ENCODE measurements at regions not wholly inside any gene's neighbourhood (a gene's known extent, or its start where the extent isn't known, plus 50 kb on each side); places are given as distances from the start of the nearest gene placed in this dataset.
A peak's percentile ranks its signal among the peaks of the same experiment; 100 is the strongest.

- Histone ChIP-seq H3K27ac (ENCODE audit: low read depth, low read length) (no peak overlapping the region), H4K91ac (ENCODE audit: low read depth, low read length) (no peak overlapping the region), H2BK12ac (ENCODE audit: low read length) (no peak overlapping the region), H3K4me3 (ENCODE audit: low read depth, low read length) (no peak overlapping the region), H4K8ac (ENCODE audit: low read depth, low read length) (no peak overlapping the region), H2BK5ac (ENCODE audit: low read depth, low read length, poor library complexity) (no peak overlapping the region), H3K4ac (ENCODE audit: low read depth, low read length) (no peak overlapping the region), H3K18ac (ENCODE audit: low read length) (no peak overlapping the region), H2AFZ (ENCODE audit: insufficient read depth, low read length, poor library complexity) (no peak overlapping the region), H2BK120ac (ENCODE audit: insufficient read depth, low read length, poor library complexity) (no peak overlapping the region), H3K4me1 (ENCODE audit: control insufficient read depth in 1 of 2, insufficient read depth in 2 of 2, low read length in 2 of 2) (no peaks in the 10 kb centered on the region), H3K23ac (ENCODE audit: low read length) (no peak overlapping the region), H3K9me3 (ENCODE audit: insufficient read depth, low read depth, low read length) (no peaks in the 10 kb centered on the region), H3K79me1 (ENCODE audit: low read length) (no peaks in the 10 kb centered on the region), H2AK5ac (ENCODE audit: low read length) (no peak overlapping the region), H3K9ac (ENCODE audit: low read length) (no peak overlapping the region), H3K36me3 (ENCODE audit: control insufficient read depth in 1 of 2, insufficient read depth in 2 of 2, low read length in 2 of 2) (no peaks in the 10 kb centered on the region), H3K4me2 (ENCODE audit: low read length) (no peak overlapping the region), H3K79me2 (ENCODE audit: control insufficient read depth, insufficient read depth, low read length, poor library complexity) (no peaks in the 10 kb centered on the region), H3K27me3 (ENCODE audit: insufficient read depth, low read length) (no peaks in the 10 kb centered on the region), H4K12ac (ENCODE audit: low read depth, low read length) (no peak overlapping the region), H3K14ac (ENCODE audit: low read length) (no peak overlapping the region)
- DNase-seq = peak in 1 of 2 donors; percentile 38
- WGBS (ENCODE audit: extremely low coverage, insufficient coverage, insufficient read length) = no CpG with 5 or more reads among the region's 1 CpG
Measured at GRCh38 chr3:148459931-148460513, 237.7 kb upstream of the AGTR1 start.

- Histone ChIP-seq H3K14ac (ENCODE audit: low read length) (no peak overlapping the region), H3K4me3 (ENCODE audit: low read depth, low read length) (no peak overlapping the region), H2BK120ac (ENCODE audit: insufficient read depth, low read length, poor library complexity) (no peak overlapping the region), H3K4me1 (ENCODE audit: control insufficient read depth in 1 of 2, insufficient read depth in 2 of 2, low read length in 2 of 2) (no peaks in the 10 kb centered on the region), H2BK5ac (ENCODE audit: low read depth, low read length, poor library complexity) (no peak overlapping the region), H3K27me3 (ENCODE audit: insufficient read depth, low read length) (no peaks in the 10 kb centered on the region), H4K8ac (ENCODE audit: low read depth, low read length) (no peak overlapping the region), H3K23ac (ENCODE audit: low read length) (no peak overlapping the region), H3K4ac (ENCODE audit: low read depth, low read length) (no peak overlapping the region), H2AFZ (ENCODE audit: insufficient read depth, low read length, poor library complexity) (no peak overlapping the region), H2BK12ac (ENCODE audit: low read length) (no peak overlapping the region), H3K36me3 (ENCODE audit: control insufficient read depth in 1 of 2, insufficient read depth in 2 of 2, low read length in 2 of 2) (no peaks in the 10 kb centered on the region), H3K9ac (ENCODE audit: low read length) (no peak overlapping the region), H3K27ac (ENCODE audit: low read depth, low read length) (no peak overlapping the region), H3K18ac (ENCODE audit: low read length) (no peak overlapping the region), H4K12ac (ENCODE audit: low read depth, low read length) (no peak overlapping the region), H3K79me1 (ENCODE audit: low read length) (no peaks in the 10 kb centered on the region), H3K4me2 (ENCODE audit: low read length) (no peak overlapping the region), H2AK5ac (ENCODE audit: low read length) (no peak overlapping the region), H3K9me3 (ENCODE audit: insufficient read depth, low read depth, low read length) (no peaks in the 10 kb centered on the region), H4K91ac (ENCODE audit: low read depth, low read length) (no peak overlapping the region), H3K79me2 (ENCODE audit: control insufficient read depth, insufficient read depth, low read length, poor library complexity) (no peaks in the 10 kb centered on the region)
- no CpG with 5 or more reads among the region's 3 CpGs for WGBS (ENCODE audit: extremely low coverage, insufficient coverage, insufficient read length)
- DNase-seq = no peak
Measured at GRCh38 chr3:148460686-148461085, 237.0 kb upstream of the AGTR1 start.

- no peaks in the 10 kb centered on the region for H3K4me1 ChIP-seq (ENCODE audit: control insufficient read depth in 1 of 2, insufficient read depth in 2 of 2, low read length in 2 of 2)
- H3K36me3 ChIP-seq (ENCODE audit: control insufficient read depth in 1 of 2, insufficient read depth in 2 of 2, low read length in 2 of 2) = no peaks in the 10 kb centered on the region
- no peaks in the 10 kb centered on the region for H3K27me3 ChIP-seq (ENCODE audit: insufficient read depth, low read length)
- no peak overlapping the region for H3K4ac ChIP-seq (ENCODE audit: low read depth, low read length)
- H4K12ac ChIP-seq (ENCODE audit: low read depth, low read length) = no peak overlapping the region
- DNase-seq = peak; percentile 15 to 82
- no peaks in the 10 kb centered on the region for H3K9me3 ChIP-seq (ENCODE audit: insufficient read depth, low read depth, low read length)
- no peak overlapping the region for H2BK5ac ChIP-seq (ENCODE audit: low read depth, low read length, poor library complexity)
- no peak overlapping the region for H2AFZ ChIP-seq (ENCODE audit: insufficient read depth, low read length, poor library complexity)
- H3K4me2 ChIP-seq (ENCODE audit: low read length) = no peak overlapping the region
- no peak overlapping the region for H2AK5ac ChIP-seq (ENCODE audit: low read length)
- no peak overlapping the region for H3K14ac ChIP-seq (ENCODE audit: low read length)
- H2BK12ac ChIP-seq (ENCODE audit: low read length) = no peak overlapping the region
- H3K23ac ChIP-seq (ENCODE audit: low read length) = no peak overlapping the region
- no peak overlapping the region for H3K18ac ChIP-seq (ENCODE audit: low read length)
- H3K4me3 ChIP-seq (ENCODE audit: low read depth, low read length) = no peak overlapping the region
- no peak overlapping the region for H3K27ac ChIP-seq (ENCODE audit: low read depth, low read length)
- H3K9ac ChIP-seq (ENCODE audit: low read length) = no peak overlapping the region
- no peak overlapping the region for H4K8ac ChIP-seq (ENCODE audit: low read depth, low read length)
- no peak overlapping the region for H2BK120ac ChIP-seq (ENCODE audit: insufficient read depth, low read length, poor library complexity)
- H4K91ac ChIP-seq (ENCODE audit: low read depth, low read length) = no peak overlapping the region
- no peaks in the 10 kb centered on the region for H3K79me2 ChIP-seq (ENCODE audit: control insufficient read depth, insufficient read depth, low read length, poor library complexity)
- no peaks in the 10 kb centered on the region for H3K79me1 ChIP-seq (ENCODE audit: low read length)
- WGBS (ENCODE audit: extremely low coverage, insufficient coverage, insufficient read length) = no CpG with 5 or more reads among the region's 2 CpGs
Measured at GRCh38 chr3:148464246-148464645, 233.5 kb upstream of the AGTR1 start.

GRCh38 chr3:148466143-148466542, 231.6 kb upstream of the AGTR1 start:
- Histone ChIP-seq H2BK12ac (ENCODE audit: low read length) (no peak overlapping the region), H3K79me2 (ENCODE audit: control insufficient read depth, insufficient read depth, low read length, poor library complexity) (no peaks in the 10 kb centered on the region), H3K18ac (ENCODE audit: low read length) (no peak overlapping the region), H2AFZ (ENCODE audit: insufficient read depth, low read length, poor library complexity) (no peak overlapping the region), H3K4ac (ENCODE audit: low read depth, low read length) (no peak overlapping the region), H3K27ac (ENCODE audit: low read depth, low read length) (no peak overlapping the region), H3K4me2 (ENCODE audit: low read length) (no peak overlapping the region), H4K91ac (ENCODE audit: low read depth, low read length) (no peak overlapping the region), H2AK5ac (ENCODE audit: low read length) (no peak overlapping the region), H3K4me3 (ENCODE audit: low read depth, low read length) (no peak overlapping the region), H3K9ac (ENCODE audit: low read length) (no peak overlapping the region), H3K23ac (ENCODE audit: low read length) (no peak overlapping the region), H3K79me1 (ENCODE audit: low read length) (no peaks in the 10 kb centered on the region), H3K27me3 (ENCODE audit: insufficient read depth, low read length) (no peaks in the 10 kb centered on the region), H3K4me1 (ENCODE audit: control insufficient read depth in 1 of 2, insufficient read depth in 2 of 2, low read length in 2 of 2) (no peaks in the 10 kb centered on the region), H2BK120ac (ENCODE audit: insufficient read depth, low read length, poor library complexity) (no peak overlapping the region), H3K9me3 (ENCODE audit: insufficient read depth, low read depth, low read length) (no peaks in the 10 kb centered on the region), H3K36me3 (ENCODE audit: control insufficient read depth in 1 of 2, insufficient read depth in 2 of 2, low read length in 2 of 2) (no peaks in the 10 kb centered on the region), H3K14ac (ENCODE audit: low read length) (no peak overlapping the region), H4K12ac (ENCODE audit: low read depth, low read length) (no peak overlapping the region), H2BK5ac (ENCODE audit: low read depth, low read length, poor library complexity) (no peak overlapping the region), H4K8ac (ENCODE audit: low read depth, low read length) (no peak overlapping the region)
- DNase-seq = no peak
- no CpG with 5 or more reads among the region's 2 CpGs for WGBS (ENCODE audit: extremely low coverage, insufficient coverage, insufficient read length)

Measured in trophoblast cell (in vitro differentiated cells and primary cell).